ENCODE measurements at regions not wholly inside any gene's neighbourhood (a gene's known extent, or its start where the extent isn't known, plus 50 kb on each side); places are given as distances from the start of the nearest gene placed in this dataset.

GRCh38 chr3:111314181-111314873 lies 227.7 kb upstream of the CD96 start:
- peak; percentile 39 for DNase-seq

- DNase-seq = no peak
Measured at GRCh38 chr3:111314898-111315297, 227.1 kb upstream of the CD96 start.

- no peak for DNase-seq
Measured at GRCh38 chr3:111315930-111316587, 225.9 kb upstream of the CD96 start.

DNA sequence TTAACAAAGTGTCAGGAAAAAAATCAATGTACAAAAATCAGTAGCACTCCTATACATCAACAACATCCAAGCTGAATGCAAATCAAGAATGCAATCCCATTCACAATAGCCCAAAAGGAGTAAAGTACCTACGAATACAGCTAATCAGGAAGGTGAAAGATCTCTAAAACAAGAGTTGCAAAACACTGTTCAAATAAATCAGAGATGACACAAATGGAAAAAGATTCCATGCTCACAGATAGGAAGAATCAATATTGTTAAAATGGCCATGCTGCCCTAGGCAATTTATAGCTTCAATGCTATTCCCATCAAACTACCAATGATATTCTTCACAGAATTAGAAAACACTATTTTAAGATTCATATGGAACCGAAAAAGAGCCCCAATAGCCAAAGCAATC lies 223.7 kb upstream of the CD96 start:
- no peak for DNase-seq

- no peak for DNase-seq
Measured at GRCh38 chr3:111319598-111319997, 222.4 kb upstream of the CD96 start.

GRCh38 chr3:111321786-111322185 lies 220.2 kb upstream of the CD96 start:
- DNase-seq = no peak

GRCh38 chr3:111323019-111323418 lies 219.0 kb upstream of the CD96 start:
- DNase-seq = no peak

DNA sequence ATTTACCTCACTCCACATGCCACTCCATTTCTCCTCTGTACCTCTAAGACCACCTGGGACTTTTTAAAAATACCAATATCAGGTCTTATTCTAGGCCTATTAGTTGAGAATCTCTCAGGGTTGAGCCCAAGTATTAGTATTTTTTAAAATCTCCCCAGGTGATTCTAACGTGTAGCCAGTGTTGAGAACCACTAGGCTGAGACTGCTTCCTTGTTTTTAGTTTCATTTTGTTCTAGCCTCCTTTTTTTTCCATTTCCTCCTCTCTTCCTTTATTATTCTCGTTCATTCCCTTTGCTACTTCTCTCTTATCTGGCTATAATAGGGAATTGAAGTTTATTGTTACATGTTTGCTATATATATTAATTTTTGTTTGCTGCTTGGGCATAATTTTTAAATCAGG lies 217.8 kb upstream of the CD96 start:
- DNase-seq = no peak

DNA sequence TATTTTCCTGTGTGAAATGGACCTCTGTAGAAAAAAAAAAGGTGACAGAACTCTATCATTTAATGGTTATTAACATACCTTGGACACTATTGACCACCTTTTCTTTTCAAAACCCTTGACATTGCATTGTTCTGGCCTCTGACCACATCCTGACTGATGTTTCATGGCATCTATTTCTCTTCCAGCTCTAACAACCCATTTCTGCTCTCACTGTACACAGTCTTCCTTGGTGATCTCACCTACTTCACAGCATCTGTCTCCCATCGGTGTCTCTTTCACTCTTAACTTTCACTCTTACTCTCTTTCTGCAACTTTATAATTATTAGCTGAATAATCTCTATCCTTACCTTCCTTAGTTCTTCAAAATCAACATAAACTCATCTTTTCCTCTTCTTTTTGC lies 217.4 kb upstream of the CD96 start:
- DNase-seq = no peak

- DNase-seq = no peak
Measured at GRCh38 chr3:111325160-111325718, 216.8 kb upstream of the CD96 start.

GRCh38 chr3:111326144-111326995 lies 215.6 kb upstream of the CD96 start:
- no peak for DNase-seq

DNA sequence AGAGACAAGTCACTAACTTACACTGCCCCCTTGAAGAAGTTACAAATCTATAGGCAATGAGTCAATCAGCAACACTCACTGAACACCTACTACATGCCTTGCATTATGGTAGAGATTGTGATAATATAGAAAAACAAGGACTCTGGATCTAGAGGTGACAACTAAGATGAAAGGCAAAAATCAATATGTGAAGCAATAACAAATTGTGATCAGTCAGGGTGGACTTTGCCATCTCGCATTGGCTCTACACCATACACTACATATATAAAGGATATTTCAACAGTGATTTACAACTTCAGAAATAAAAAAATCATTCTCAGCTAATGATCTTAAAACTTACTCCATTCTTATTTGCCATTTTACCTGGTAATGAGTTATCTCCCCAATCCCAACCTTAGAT lies 210.7 kb upstream of the CD96 start:
- no peak for DNase-seq

DNA sequence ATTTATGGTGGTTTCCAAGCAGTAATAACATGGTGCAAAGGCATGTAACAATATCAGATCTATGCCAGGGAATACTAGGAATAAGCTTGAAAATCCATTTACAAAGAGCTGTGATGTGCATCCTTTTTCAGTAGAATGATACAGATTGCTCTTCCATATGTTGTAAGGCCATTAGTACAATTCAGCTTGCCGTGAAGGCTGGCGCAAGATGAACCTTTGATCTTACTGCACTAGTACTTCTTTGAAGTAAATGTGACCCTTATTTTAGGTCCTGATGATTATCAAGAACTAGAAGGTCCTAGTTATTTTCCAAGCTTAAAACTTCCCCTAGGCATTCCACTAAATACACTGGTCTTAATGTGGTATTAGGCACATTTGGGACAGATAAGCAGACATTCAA lies 210.1 kb upstream of the CD96 start:
- no peak for DNase-seq

- DNase-seq = no peak
Measured at GRCh38 chr3:111332488-111333080, 209.4 kb upstream of the CD96 start.

- DNase-seq = no peak
Measured at GRCh38 chr3:111333642-111334041, 208.4 kb upstream of the CD96 start.

DNA sequence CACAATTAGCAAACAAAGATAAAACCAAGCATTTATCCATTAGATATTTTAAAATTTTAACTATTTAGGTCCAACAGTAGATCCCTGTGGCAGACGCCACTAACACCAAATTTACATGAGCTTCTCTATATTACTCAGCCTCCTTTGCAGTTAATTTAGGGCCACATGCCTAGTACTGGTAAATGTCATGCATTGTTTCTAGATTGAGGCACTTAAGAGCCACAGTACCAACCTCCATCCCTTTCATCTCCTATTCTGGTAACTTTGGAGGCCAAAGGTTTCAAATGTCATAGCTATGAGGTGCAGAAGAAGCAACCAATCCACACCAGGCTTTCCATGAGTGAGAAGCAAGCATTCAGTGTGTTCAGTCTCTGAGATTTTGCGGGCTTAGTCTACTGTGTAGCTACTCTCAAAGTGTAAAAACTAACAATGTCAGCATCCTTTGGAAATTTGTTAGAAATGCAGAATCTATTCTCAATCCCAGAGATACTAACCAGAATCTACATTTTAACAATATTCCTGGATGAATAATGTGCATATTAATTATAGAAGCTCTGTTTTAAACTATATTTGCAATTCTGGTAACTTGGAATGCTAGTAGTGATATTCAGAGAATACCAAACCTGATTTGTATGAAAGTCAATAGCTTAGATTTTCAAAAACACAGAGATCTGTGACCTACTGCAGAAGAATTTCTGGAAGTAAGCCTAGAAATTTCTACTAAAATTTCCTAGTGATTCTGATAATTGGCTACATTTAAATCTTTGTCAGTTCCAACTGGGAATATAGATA lies 206.3 kb upstream of the CD96 start:
- no peak for DNase-seq

DNA sequence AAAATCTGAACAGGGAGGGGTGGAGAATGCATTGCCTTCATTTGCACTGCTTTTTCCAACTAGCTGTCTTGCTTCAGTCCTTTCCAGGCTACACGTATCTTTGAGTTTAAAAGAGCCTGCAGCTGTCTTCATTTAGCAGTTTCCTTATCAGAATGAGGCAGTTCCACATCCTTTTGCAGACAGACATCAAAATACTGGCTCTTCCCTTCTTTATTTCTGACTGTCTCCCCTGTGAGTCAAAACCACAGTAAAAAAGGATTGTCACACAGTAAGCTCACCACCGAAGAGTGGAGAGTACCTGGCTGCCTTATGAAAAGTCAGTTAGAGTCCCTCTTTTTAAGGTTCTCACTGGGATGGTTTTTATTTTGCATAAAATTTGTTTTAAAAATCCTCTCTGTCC lies 205.5 kb upstream of the CD96 start:
- no peak for DNase-seq

DNA sequence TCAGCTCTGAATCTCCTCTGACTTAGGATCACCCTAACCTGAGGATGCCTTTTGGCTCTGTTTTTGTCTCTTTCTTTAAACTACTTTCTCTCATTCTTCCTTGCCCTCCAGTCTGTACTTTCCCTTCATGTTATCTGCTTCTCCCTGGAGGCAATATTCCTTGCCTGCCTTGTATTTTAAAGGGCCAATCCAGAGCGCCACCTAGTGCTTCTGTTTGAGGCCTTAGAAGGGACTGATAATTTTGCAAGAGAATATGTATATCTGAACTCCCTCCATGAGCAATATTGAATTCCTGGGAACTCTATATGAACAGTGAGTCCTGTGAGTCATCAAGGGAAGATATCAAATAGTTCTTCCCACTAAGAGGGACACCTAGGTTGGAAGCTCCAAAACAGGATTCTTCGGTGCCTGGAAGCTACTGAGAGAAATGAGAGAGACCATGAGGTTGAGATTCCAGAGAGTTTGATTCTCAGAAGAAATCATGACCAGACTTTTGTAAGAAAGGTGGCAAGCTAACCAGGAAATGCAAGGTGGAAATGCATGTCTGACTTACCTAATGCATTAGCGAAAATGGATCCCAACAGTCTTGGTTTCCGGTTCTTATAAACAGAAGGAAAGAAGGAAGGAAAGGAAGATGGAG lies 203.8 kb upstream of the CD96 start:
- peak; percentile 73 for DNase-seq

GRCh38 chr3:111339017-111339416 lies 203.0 kb upstream of the CD96 start:
- DNase-seq = no peak

GRCh38 chr3:111351334-111351733 lies 190.7 kb upstream of the CD96 start:
- no peak for DNase-seq

GRCh38 chr3:111352585-111352984 lies 189.4 kb upstream of the CD96 start:
- DNase-seq = no peak
